ENCODE measurements at regions not wholly inside any gene's neighbourhood (a gene's known extent, or its start where the extent isn't known, plus 50 kb on each side); places are given as distances from the start of the nearest gene placed in this dataset.

DNA sequence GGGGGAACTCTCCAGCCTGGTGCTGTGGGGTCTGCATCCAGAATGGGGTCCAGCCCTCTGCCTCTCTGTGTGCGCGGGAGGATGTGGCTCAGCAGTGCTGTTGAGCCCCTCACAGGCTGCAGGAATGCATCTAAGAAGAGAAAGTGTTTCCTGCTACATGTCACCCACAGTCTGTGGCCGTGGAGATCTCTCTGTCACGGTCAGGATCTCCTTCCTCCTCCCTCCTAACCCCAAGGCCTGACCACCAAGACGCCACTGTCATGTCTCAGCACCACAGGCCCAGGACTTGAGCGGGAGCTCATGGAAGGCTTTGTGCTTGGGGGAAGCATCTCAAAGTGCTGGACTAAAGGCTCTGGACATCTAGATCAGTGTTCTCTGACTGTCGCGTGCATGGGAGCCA is 90.1 kb downstream of the SREK1 start:
- Mint-ChIP-seq H3K27me3 (peaks cover 3% of the 10 kb centered on the region), H3K4me1 (peaks cover 2% of the 10 kb centered on the region), H3K27ac (no peak overlapping the region), H3K9me3 (no peaks in the 10 kb centered on the region), H3K4me3 (no peak overlapping the region), H3K36me3 (ENCODE audit: low read depth) (no peaks in the 10 kb centered on the region)
- no peak for DNase-seq
- intact Hi-C loops (cut with micrococcal nuclease) = no loop called here

DNA sequence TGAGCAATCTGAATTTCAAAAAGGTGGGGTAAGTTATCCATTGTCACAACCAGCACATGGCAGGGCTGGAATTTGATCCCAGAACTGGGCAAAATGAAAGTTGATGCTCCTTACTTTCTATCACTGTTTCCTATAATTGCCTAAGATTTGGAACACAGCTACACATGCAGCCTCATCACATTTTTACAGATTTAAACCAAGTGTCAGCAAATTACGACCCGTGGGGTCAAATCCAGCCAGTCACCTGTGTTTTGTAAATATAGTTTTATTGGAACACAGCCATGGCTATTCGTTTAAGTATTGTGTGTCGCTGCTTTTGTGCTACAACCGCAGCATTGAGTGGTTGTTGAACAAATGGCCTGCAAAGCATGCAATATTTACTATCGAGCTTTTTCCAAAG is 94.3 kb downstream of the SREK1 start:
- H3K27me3 Mint-ChIP-seq = peaks cover 3% of the 10 kb centered on the region

GRCh38 chr5:66239034-66239433 is 94.9 kb downstream of the SREK1 start:
- Mint-ChIP-seq H3K4me1 (peaks cover 2% of the 10 kb centered on the region), H3K36me3 (ENCODE audit: low read depth) (no peaks in the 10 kb centered on the region), H3K27me3 (peaks cover 3% of the 10 kb centered on the region), H3K4me3 (no peak overlapping the region), H3K9me3 (no peaks in the 10 kb centered on the region), H3K27ac (no peak overlapping the region)
- intact Hi-C loops (cut with micrococcal nuclease) = no loop called here
- no peak for DNase-seq

More for the DNA sequence above, 94.3 kb downstream of the SREK1 start:
- no peak overlapping the region for H3K4me3 Mint-ChIP-seq
- no peaks in the 10 kb centered on the region for H3K36me3 Mint-ChIP-seq (ENCODE audit: low read depth)
- no peak overlapping the region for H3K27ac Mint-ChIP-seq
- intact Hi-C loops (cut with micrococcal nuclease) = no loop called here
- peaks cover 2% of the 10 kb centered on the region for H3K4me1 Mint-ChIP-seq
- no peak for DNase-seq
- H3K9me3 Mint-ChIP-seq = no peaks in the 10 kb centered on the region

DNA sequence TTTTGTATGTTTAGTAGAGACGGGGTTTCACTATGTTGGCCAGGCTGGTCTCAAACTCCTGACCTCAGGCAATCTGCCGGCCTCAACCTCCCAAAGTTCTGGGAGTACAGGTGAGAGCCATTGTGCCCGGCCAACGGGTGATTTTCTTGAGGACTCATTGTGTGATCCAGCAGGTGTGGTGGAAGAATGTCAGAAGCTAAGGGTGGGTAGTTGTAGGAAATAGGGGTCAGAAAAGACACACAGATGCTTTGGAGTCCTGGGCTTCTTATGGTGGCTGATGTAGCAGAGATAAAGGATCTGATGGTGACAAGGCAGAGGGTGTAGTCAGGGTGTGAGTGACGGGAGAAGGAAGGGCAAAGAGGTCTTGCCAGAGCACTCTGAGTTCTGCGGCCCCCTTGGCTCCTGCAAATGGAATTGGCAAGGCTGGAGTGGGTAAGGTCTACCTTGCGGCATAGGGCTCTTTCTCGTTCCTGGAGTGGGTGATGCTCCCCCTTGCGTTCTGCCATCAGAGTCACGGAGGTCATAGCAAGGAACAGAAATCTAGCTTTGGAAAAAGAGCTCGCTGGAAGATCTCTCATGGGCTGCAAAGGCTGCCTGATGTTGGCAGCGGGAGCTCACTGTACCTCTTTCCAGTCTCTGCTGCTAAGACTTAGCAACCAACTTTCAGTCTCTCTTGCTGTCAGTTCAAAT is 97.2 kb downstream of the SREK1 start:
- H3K4me3 Mint-ChIP-seq = no peak overlapping the region
- intact Hi-C loops (cut with micrococcal nuclease) = no loop called here
- no peak overlapping the region for H3K27ac Mint-ChIP-seq
- no peaks in the 10 kb centered on the region for H3K9me3 Mint-ChIP-seq
- no peaks in the 10 kb centered on the region for H3K36me3 Mint-ChIP-seq (ENCODE audit: low read depth)
- H3K4me1 Mint-ChIP-seq = peaks cover 2% of the 10 kb centered on the region
- H3K27me3 Mint-ChIP-seq = peaks cover 3% of the 10 kb centered on the region
- no peak for DNase-seq

- intact Hi-C loops (cut with micrococcal nuclease) = no loop called here
- Mint-ChIP-seq H3K4me1 (peaks cover 2% of the 10 kb centered on the region), H3K27me3 (peaks cover 3% of the 10 kb centered on the region), H3K9me3 (no peaks in the 10 kb centered on the region), H3K4me3 (no peak overlapping the region), H3K36me3 (ENCODE audit: low read depth) (no peaks in the 10 kb centered on the region), H3K27ac (no peak overlapping the region)
- DNase-seq = no peak
These were observed 98.1 kb downstream of the SREK1 start for GRCh38 chr5:66242050-66242715.

DNA sequence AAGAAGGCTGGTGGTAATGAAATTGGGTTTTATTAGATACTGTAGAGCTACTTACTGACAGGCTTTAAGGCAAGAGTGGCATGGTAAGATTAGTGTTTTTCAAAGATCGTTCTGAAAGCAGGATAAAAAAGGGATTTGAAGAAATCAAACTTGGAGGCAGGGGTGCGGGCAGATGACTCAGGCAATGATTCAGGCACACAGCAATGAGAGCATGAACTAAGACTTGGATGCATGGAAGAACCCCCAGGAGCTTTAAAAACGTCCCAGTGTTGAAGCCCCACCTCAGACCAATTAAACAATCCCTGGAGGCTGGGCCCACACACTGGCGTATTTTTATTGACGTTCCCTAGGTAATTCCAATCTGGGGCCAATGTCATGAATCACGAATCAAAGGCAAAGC is 102.5 kb downstream of the SREK1 start:
- no peaks in the 10 kb centered on the region for H3K27me3 Mint-ChIP-seq
- no peaks in the 10 kb centered on the region for H3K4me1 Mint-ChIP-seq
- intact Hi-C loops (cut with micrococcal nuclease) = no loop called here
- no peaks in the 10 kb centered on the region for H3K36me3 Mint-ChIP-seq (ENCODE audit: low read depth)
- H3K4me3 Mint-ChIP-seq = no peak overlapping the region
- no peaks in the 10 kb centered on the region for H3K9me3 Mint-ChIP-seq
- no peak overlapping the region for H3K27ac Mint-ChIP-seq
- DNase-seq = no peak

GRCh38 chr5:66247176-66247960 is 103.3 kb downstream of the SREK1 start:
- no peaks in the 10 kb centered on the region for H3K9me3 Mint-ChIP-seq
- no peak for DNase-seq
- no peak overlapping the region for H3K4me3 Mint-ChIP-seq
- H3K36me3 Mint-ChIP-seq (ENCODE audit: low read depth) = no peaks in the 10 kb centered on the region
- intact Hi-C loops (cut with micrococcal nuclease) = no loop called here
- H3K27ac Mint-ChIP-seq = no peak overlapping the region
- no peaks in the 10 kb centered on the region for H3K27me3 Mint-ChIP-seq
- H3K4me1 Mint-ChIP-seq = no peaks in the 10 kb centered on the region

DNA sequence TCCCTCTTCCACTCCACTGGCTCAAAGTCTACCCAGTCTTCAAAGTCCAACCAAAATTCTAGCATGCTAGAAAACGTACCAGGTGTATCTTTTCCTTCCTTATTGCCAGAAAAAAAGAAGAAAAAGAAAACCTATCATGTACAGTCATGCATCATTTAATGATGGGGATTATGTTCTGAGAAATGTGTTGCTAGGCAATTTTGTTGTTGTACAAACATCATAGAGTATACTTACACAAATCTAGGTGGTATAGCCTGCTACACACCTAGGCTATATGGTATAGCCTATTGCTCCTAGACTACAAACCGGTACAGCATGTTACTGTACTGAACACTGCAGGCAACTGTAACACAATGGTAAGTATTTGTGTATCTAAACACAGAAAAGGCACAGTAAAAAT is 104.8 kb downstream of the SREK1 start:
- Mint-ChIP-seq H3K9me3 (no peaks in the 10 kb centered on the region), H3K36me3 (ENCODE audit: low read depth) (no peaks in the 10 kb centered on the region), H3K4me3 (no peak overlapping the region), H3K4me1 (no peaks in the 10 kb centered on the region), H3K27me3 (no peaks in the 10 kb centered on the region), H3K27ac (no peak overlapping the region)
- no peak for DNase-seq
- intact Hi-C loops (cut with micrococcal nuclease) = no loop called here

DNA sequence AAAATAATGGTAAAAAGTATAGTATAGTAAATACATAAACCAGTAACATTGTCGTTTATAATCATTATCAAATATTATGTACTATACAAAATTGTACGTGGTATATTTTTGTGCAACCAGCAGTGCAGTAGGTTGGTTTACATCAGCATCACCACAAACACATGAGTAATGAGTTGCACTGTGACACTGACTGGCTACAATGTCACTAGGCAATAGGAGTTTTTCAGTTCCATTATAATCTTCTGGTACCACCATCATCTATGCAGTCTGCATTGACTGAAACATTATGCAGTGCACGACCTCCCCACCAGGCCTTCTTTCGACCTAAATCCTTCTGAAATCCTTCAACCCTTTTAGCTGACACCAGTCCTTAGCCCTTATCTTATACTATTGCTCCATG is 105.8 kb downstream of the SREK1 start:
- H3K27me3 Mint-ChIP-seq = no peaks in the 10 kb centered on the region
- no peak overlapping the region for H3K4me3 Mint-ChIP-seq
- no peaks in the 10 kb centered on the region for H3K36me3 Mint-ChIP-seq (ENCODE audit: low read depth)
- DNase-seq = peak; percentile 10
- no peak overlapping the region for H3K27ac Mint-ChIP-seq
- H3K4me1 Mint-ChIP-seq = no peaks in the 10 kb centered on the region
- intact Hi-C loops (cut with micrococcal nuclease) = no loop called here
- no peaks in the 10 kb centered on the region for H3K9me3 Mint-ChIP-seq

- Mint-ChIP-seq H3K9me3 (no peaks in the 10 kb centered on the region), H3K27ac (no peak overlapping the region), H3K4me1 (no peaks in the 10 kb centered on the region), H3K4me3 (no peak overlapping the region), H3K27me3 (no peaks in the 10 kb centered on the region), H3K36me3 (ENCODE audit: low read depth) (no peaks in the 10 kb centered on the region)
- no peak for DNase-seq
- intact Hi-C loops (cut with micrococcal nuclease) = no loop called here
These were observed 108.7 kb downstream of the SREK1 start for GRCh38 chr5:66252849-66253248.

- no peaks in the 10 kb centered on the region for H3K27me3 Mint-ChIP-seq
- no peaks in the 10 kb centered on the region for H3K36me3 Mint-ChIP-seq (ENCODE audit: low read depth)
- no peaks in the 10 kb centered on the region for H3K9me3 Mint-ChIP-seq
- no peak overlapping the region for H3K4me3 Mint-ChIP-seq
- H3K4me1 Mint-ChIP-seq = no peaks in the 10 kb centered on the region
- no peak for DNase-seq
- intact Hi-C loops (cut with micrococcal nuclease) = no loop called here
- H3K27ac Mint-ChIP-seq = no peak overlapping the region
These were observed 111.6 kb downstream of the SREK1 start for GRCh38 chr5:66255714-66256113.

GRCh38 chr5:66273121-66273520 is 129.0 kb downstream of the SREK1 start:
- Mint-ChIP-seq H3K27me3 (peaks cover 8% of the 10 kb centered on the region), H3K27ac (no peak overlapping the region), H3K9me3 (no peaks in the 10 kb centered on the region), H3K36me3 (ENCODE audit: low read depth) (no peaks in the 10 kb centered on the region), H3K4me3 (no peak overlapping the region), H3K4me1 (no peaks in the 10 kb centered on the region)
- intact Hi-C loops (cut with micrococcal nuclease) = no loop called here
- DNase-seq = no peak

DNA sequence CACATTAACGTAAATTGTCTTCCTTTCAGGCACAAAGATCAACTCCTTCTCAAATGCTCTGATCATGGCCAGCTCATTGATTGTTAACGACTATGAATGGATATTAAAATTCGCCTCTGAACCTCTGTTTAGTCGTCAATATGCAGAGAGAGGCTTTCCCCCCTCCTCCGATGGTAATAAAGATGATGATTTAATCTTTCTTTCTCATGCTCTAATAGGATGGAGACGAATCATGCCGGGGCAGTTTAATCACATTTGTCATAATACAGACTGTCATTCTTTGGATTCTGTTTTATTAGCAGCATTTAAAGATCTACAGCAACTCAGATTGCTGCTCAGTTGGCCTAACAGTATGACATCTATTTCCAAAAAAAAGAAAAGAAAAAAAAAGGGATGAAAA is 132.9 kb downstream of the SREK1 start:
- DNase-seq = no peak
- Mint-ChIP-seq H3K27me3 (peaks cover 11% of the 10 kb centered on the region), H3K9me3 (no peaks in the 10 kb centered on the region), H3K4me1 (no peaks in the 10 kb centered on the region), H3K27ac (no peak overlapping the region), H3K4me3 (no peak overlapping the region), H3K36me3 (ENCODE audit: low read depth) (no peaks in the 10 kb centered on the region)
- intact Hi-C loops (cut with micrococcal nuclease) = no loop called here

GRCh38 chr5:66277981-66278380 is 133.9 kb downstream of the SREK1 start:
- Mint-ChIP-seq H3K9me3 (no peaks in the 10 kb centered on the region), H3K27me3 (peaks cover 12% of the 10 kb centered on the region), H3K36me3 (ENCODE audit: low read depth) (no peaks in the 10 kb centered on the region), H3K27ac (no peak overlapping the region), H3K4me3 (no peak overlapping the region), H3K4me1 (no peaks in the 10 kb centered on the region)
- no peak for DNase-seq
- intact Hi-C loops (cut with micrococcal nuclease) = no loop called here
